GM12878 (cell line): ENCODE measurements at regions not wholly inside any gene's neighbourhood (a gene's known extent, or its start where the extent isn't known, plus 50 kb on each side); places are given as distances from the start of the nearest gene placed in this dataset.

Source experiments
- CBFB ChIP-seq: IDR thresholded peaks from 2 replicates; pipeline ENCODE4 v1.6.1; 2016; ENCODE audit warnings: antibody characterized with exemption, low read depth
- GABPA ChIP-seq: IDR thresholded peaks from 2 replicates; pipeline ENCODE4 v1.6.1; 2014; ENCODE audit warnings: antibody characterized with exemption, low read depth, mild to moderate bottlenecking, inconsistent platforms
- PBX3 ChIP-seq: IDR thresholded peaks from 2 replicates; pipeline ENCODE4 v1.6.1; 2011; ENCODE audit warnings: mild to moderate bottlenecking, low read depth, low read length, moderate library complexity; ENCODE audit not compliant: insufficient replicate concordance
- POLR2AphosphoS5 ChIP-seq: IDR thresholded peaks from 2 replicates; pipeline ENCODE4 v1.6.1; 2011; ENCODE audit warnings: mild to moderate bottlenecking, low read length, inconsistent platforms
- RUNX3 ChIP-seq: IDR thresholded peaks from 2 replicates; pipeline ENCODE4 v1.6.1; 2012; ENCODE audit warnings: low read length, inconsistent platforms
- SUZ12 ChIP-seq: fragments of 200-600 bp; sonication (generic); IDR thresholded peaks from one replicate; pipeline ENCODE4 v1.6.1; 2018; ENCODE audit warnings: antibody characterized with exemption, mild to moderate bottlenecking; ENCODE audit not compliant: unreplicated experiment

- no peak for TF ChIP-seq POLR2AphosphoS5
- no peak for TF ChIP-seq GABPA
- TF ChIP-seq CBFB = no peak
- TF ChIP-seq PBX3 = no peak
- TF ChIP-seq RUNX3 = no peak
- no peak for TF ChIP-seq SUZ12
Measured at GRCh38 chr20:24135781-24136180, 147.2 kb upstream of the GGTLC1 start.
